Spleen (tissue), 11 donors: ENCODE measurements at regions not wholly inside any gene's neighbourhood (a gene's known extent, or its start where the extent isn't known, plus 50 kb on each side); places are given as distances from the start of the nearest gene placed in this dataset.

ENCODE experiments used
- DNase-seq: peaks from one replicate; pipeline ENCODE4 v3.0.0-alpha.2; 2020
- H3K27ac ChIP-seq, 8 donors: fragments of 200-600 bp; sonication (generic) in 7 of 8; 1 replicate in 4 of 8; 2 replicates in 4 of 8; pipeline versions ENCODE4 v1.5.0 to v1.8.0; 2016 to 2021; ENCODE audit warnings: inconsistent platforms in 4 of 8, mild to moderate bottlenecking in 4 of 8, moderate library complexity in 1 of 8
- H3K27me3 ChIP-seq, 7 donors: fragments of 200-600 bp; sonication (generic) in 6 of 7; replicated peaks in 1 of 7; 1 replicate in 4 of 7; 2 replicates in 3 of 7; pipeline versions ENCODE4 v1.5.0 to v1.8.0; 2016 to 2021; ENCODE audit warnings: inconsistent platforms in 3 of 7, mild to moderate bottlenecking in 1 of 7
- H3K36me3 ChIP-seq, 6 donors: fragments of 200-600 bp; sonication (generic) in 5 of 6; 1 replicate in 4 of 6; 2 replicates in 2 of 6; pipeline versions ENCODE4 v1.5.0 to v1.8.0; 2016 to 2021; ENCODE audit warnings: inconsistent platforms in 2 of 6
- H3K4me1 ChIP-seq, 6 donors: fragments of 200-600 bp; sonication (generic) in 5 of 6; 1 replicate in 3 of 6; 2 replicates in 3 of 6; pipeline versions ENCODE4 v1.5.0 to v1.8.0; 2016 to 2021; ENCODE audit warnings: inconsistent platforms in 3 of 6
- H3K4me3 ChIP-seq, 8 donors: fragments of 200-600 bp; sonication (generic) in 7 of 8; 1 replicate in 4 of 8; 2 replicates in 4 of 8; pipeline versions ENCODE4 v1.5.0 to v1.8.0; 2016 to 2021; ENCODE audit warnings: inconsistent platforms in 4 of 8, mild to moderate bottlenecking in 4 of 8, moderate library complexity in 2 of 8
- H3K9me3 ChIP-seq, 8 donors: fragments of 200-600 bp; sonication (generic) in 7 of 8; 1 replicate in 4 of 8; 2 replicates in 4 of 8; pipeline versions ENCODE4 v1.5.0 to v1.8.0; 2016 to 2021; ENCODE audit warnings: inconsistent platforms in 4 of 8
- CTCF ChIP-seq, 11 experiments: fragments of 200-600 bp in 7 of 11; fragments of 450-650 bp in 4 of 11; sonication (generic) in 4 of 11; IDR thresholded peaks in 8 of 11; conservative IDR thresholded peaks in 3 of 11; 1 replicate in 7 of 11; 2 replicates in 4 of 11; pipeline versions ENCODE4 v1.4.0 to v1.8.0; 2016 to 2021; ENCODE audit warnings: antibody characterized with exemption in 11 of 11, inconsistent platforms in 4 of 11, mild to moderate bottlenecking in 1 of 11
- POLR2A ChIP-seq, 3 donors: fragments of 450-650 bp; IDR thresholded peaks; one replicate each; pipeline ENCODE4 v1.5.1; 2017; ENCODE audit warnings: antibody characterized with exemption in 3 of 3, mild to moderate bottlenecking in 1 of 3
- POLR2AphosphoS5 ChIP-seq, 3 donors: sonication (generic); formaldehyde crosslinking; IDR thresholded peaks; one replicate each; pipeline ENCODE4 v1.5.1; 2017; ENCODE audit warnings: antibody characterized with exemption in 3 of 3
- WGBS, 5 donors: extraction: QIAGEN DNeasy Blood & Tissue Kit in 3 of 5; methylation state at CpG; one replicate each; pipeline versions ENCODE4 v1.1.5 to v1.1.7; 2013 to 2018; 5-methylcytosine and 5-hydroxymethylcytosine counted together
- intact Hi-C: fragments of 100-400 bp; cut with DNase I; formaldehyde crosslinking; loops from one replicate; pipeline ENCODE4 v1.15.0; 2023; ENCODE audit warnings: low total_unique reads
- donor health status: healthy with polysubstance abuse.
- donor health status: DM: no; HTN: no; CAD: no; lungs with moderate emphysema.
- donor health status: DM: no; HTN: no; CAD: no.
- donor health status: Bipolar disorder and iron deficiency.
- donor health status: healthy.
- donor health status: DM: no; HTN: no; CAD: no.
- donor health status: DM: yes; HTN: yes; CAD: no.

- intact Hi-C loops = no loop called here
- no peaks in the 10 kb centered on the region for H3K4me1 ChIP-seq
- DNase-seq = no peak
- peaks cover 0 to 11% (median 0%) of the 10 kb centered on the region in 8 donors for H3K9me3 ChIP-seq
- H3K27ac ChIP-seq = no peak overlapping the region
- no peaks in the 10 kb centered on the region for H3K27me3 ChIP-seq
- H3K4me3 ChIP-seq = no peak overlapping the region
- no peaks in the 10 kb centered on the region for H3K36me3 ChIP-seq
- no peak for TF ChIP-seq POLR2A (IDR thresholded peaks at IDR 0.05)
- no peak for TF ChIP-seq CTCF (IDR thresholded peaks at IDR 0.05 in 8 of 11, conservative IDR thresholded peaks at IDR 0.05 in 3 of 11)
- no peak for TF ChIP-seq POLR2AphosphoS5 (IDR thresholded peaks at IDR 0.05)
- WGBS, 5 donors = 47 to 70% (median 65%) methylated on average over 4 of the region's 4 CpGs
These were observed 379.8 kb upstream of the FLRT2 start for GRCh38 chr14:85150166-85150565.

- Histone ChIP-seq H3K27me3 (no peaks in the 10 kb centered on the region), H3K9me3 (peaks cover 0 to 4% (median 0%) of the 10 kb centered on the region in 8 donors), H3K36me3 (no peaks in the 10 kb centered on the region), H3K4me3 (no peak overlapping the region), H3K27ac (no peak overlapping the region), H3K4me1 (no peaks in the 10 kb centered on the region)
- intact Hi-C loops = no loop called here
- no peak for TF ChIP-seq POLR2AphosphoS5 (IDR thresholded peaks at IDR 0.05)
- TF ChIP-seq POLR2A (IDR thresholded peaks at IDR 0.05) = no peak
- no peak for TF ChIP-seq CTCF (IDR thresholded peaks at IDR 0.05 in 8 of 11, conservative IDR thresholded peaks at IDR 0.05 in 3 of 11)
- 70 to 90% (median 79%) methylated on average over 3 of the region's 3 CpGs for WGBS, 5 donors
- DNase-seq = no peak
These were observed 375.2 kb upstream of the FLRT2 start for GRCh38 chr14:85154714-85155113.

GRCh38 chr14:85156319-85156718 lies 373.6 kb upstream of the FLRT2 start:
- peaks cover 0 to 4% (median under 1%) of the 10 kb centered on the region in 8 donors for H3K9me3 ChIP-seq
- intact Hi-C loops = no loop called here
- TF ChIP-seq POLR2AphosphoS5 (IDR thresholded peaks at IDR 0.05) (no peak), POLR2A (IDR thresholded peaks at IDR 0.05) (no peak), CTCF (IDR thresholded peaks at IDR 0.05 in 8 of 11, conservative IDR thresholded peaks at IDR 0.05 in 3 of 11) (no peak)

GRCh38 chr14:85159726-85160125 lies 370.2 kb upstream of the FLRT2 start:
- Histone ChIP-seq H3K4me3 (no peak overlapping the region), H3K9me3 (peaks cover 0 to 25% (median 12%) of the 10 kb centered on the region in 8 donors), H3K27ac (no peak overlapping the region), H3K27me3 (no peaks in the 10 kb centered on the region), H3K36me3 (no peaks in the 10 kb centered on the region), H3K4me1 (no peaks in the 10 kb centered on the region)
- DNase-seq = no peak
- no peak for TF ChIP-seq CTCF (IDR thresholded peaks at IDR 0.05 in 8 of 11, conservative IDR thresholded peaks at IDR 0.05 in 3 of 11)
- no peak for TF ChIP-seq POLR2AphosphoS5 (IDR thresholded peaks at IDR 0.05)
- TF ChIP-seq POLR2A (IDR thresholded peaks at IDR 0.05) = no peak
- intact Hi-C loops = no loop called here

More at GRCh38 chr14:85156319-85156718, 373.6 kb upstream of the FLRT2 start:
- H3K27ac ChIP-seq = no peak overlapping the region
- no peaks in the 10 kb centered on the region for H3K4me1 ChIP-seq
- H3K4me3 ChIP-seq = no peak overlapping the region
- no peak for DNase-seq
- no peaks in the 10 kb centered on the region for H3K27me3 ChIP-seq
- H3K36me3 ChIP-seq = no peaks in the 10 kb centered on the region
